ENCODE measurements at regions not wholly inside any gene's neighbourhood (a gene's known extent, or its start where the extent isn't known, plus 50 kb on each side); places are given as distances from the start of the nearest gene placed in this dataset.

GRCh38 chr14:25942090-25942489 lies 655.7 kb downstream of the NOVA1 start:
- no peak for TF ChIP-seq ZNF274 (IDR thresholded peaks at IDR 0.05; ENCODE audit: low read depth, low read length)
- TF ChIP-seq SUZ12 (IDR thresholded peaks at IDR 0.05; ENCODE audit: extremely low read depth, insufficient read depth, insufficient read length) = no peak
- TF ChIP-seq YY1 (IDR thresholded peaks at IDR 0.05; ENCODE audit: insufficient read depth, insufficient read length) = no peak
